GM12878 (cell line): ENCODE measurements at regions not wholly inside any gene's neighbourhood (a gene's known extent, or its start where the extent isn't known, plus 50 kb on each side); places are given as distances from the start of the nearest gene placed in this dataset.

Experiments
- ATAC-seq: fragments of 200-7000 bp; cut with Tn5 transposase; 3 replicates; pipeline ENCODE4 v1.9.1; 2020; ENCODE audit warnings: mild to moderate bottlenecking, moderate library complexity
- BruUV-seq: library from RNA; stranded (reverse); fragments of 400-500 nt; replicated peaks from 2 replicates; lab custom pipeline; 2021; lab: Mats Ljungman, UMichigan
- CTCF ChIA-PET: fragments of 300-600 bp; sonication (Branson Sonifier 250); formaldehyde crosslinking; extraction: SDS; loops from one replicate; lab custom pipeline; 2021; ENCODE audit warnings: inconsistent platforms; lab: Yijun Ruan, JAX
- POLR2A ChIA-PET: fragments of 350-600 bp; formaldehyde crosslinking; extraction: SDS; loops from one replicate; lab custom pipeline; 2021; ENCODE audit warnings: inconsistent platforms; lab: Charles Lee
- RAD21 ChIA-PET: fragments of 300-600 bp; sonication (Branson Sonifier 250); formaldehyde crosslinking; loops from one replicate; lab custom pipeline; 2023; ENCODE audit warnings: antibody characterized with exemption; ENCODE audit not compliant: unreplicated experiment; lab: Charles Lee
- SMC1A ChIA-PET: fragments of 300-600 bp; sonication (Branson Sonifier 250); formaldehyde crosslinking; loops from one replicate; lab custom pipeline; 2023; ENCODE audit not compliant: unreplicated experiment, uncharacterized antibody; lab: Charles Lee
- DNase-seq: peaks from one replicate; pipeline ENCODE4 v3.0.0-alpha.2; 2011; ENCODE audit warnings: low read depth, low spot score
- FAIRE-seq: peaks from 3 replicates; lab custom pipeline; 2011; peaks lifted over from hg19 to GRCh38; lab: Jason Lieb, UNC
- H2AFZ ChIP-seq: 2 replicates; pipeline ENCODE4 v1.6.0; 2011; ENCODE audit warnings: low read depth, low read length, control low read depth; ENCODE audit not compliant: control insufficient read depth
- H3K27ac ChIP-seq: 2 replicates; pipeline ENCODE4 v1.5.1; 2011; ENCODE audit warnings: control low read depth; ENCODE audit not compliant: control insufficient read depth, insufficient read depth
- H3K27me3 ChIP-seq, 2 experiments: replicated peaks in 1 of 2; 2 replicates each; pipeline versions ENCODE4 v1.6.0 to v1.6.1; 2011; ENCODE audit warnings: low read length in 1 of 2; ENCODE audit not compliant: control insufficient read depth in 2 of 2, insufficient read depth in 2 of 2
- H3K36me3 ChIP-seq, 2 experiments: 2 replicates each; pipeline ENCODE4 v1.5.1; 2011; ENCODE audit warnings: low read length in 1 of 2; ENCODE audit not compliant: control insufficient read depth in 2 of 2, insufficient read depth in 2 of 2
- H3K4me1 ChIP-seq: 2 replicates; pipeline ENCODE4 v1.6.1; 2011; ENCODE audit warnings: mild to moderate bottlenecking, low read length, moderate library complexity, mixed read lengths; ENCODE audit not compliant: control insufficient read depth, insufficient read depth
- H3K4me2 ChIP-seq: 2 replicates; pipeline ENCODE4 v1.6.0; 2011; ENCODE audit warnings: control low read depth; ENCODE audit not compliant: control insufficient read depth, insufficient read depth
- H3K4me3 ChIP-seq: fragments of 200-600 bp; sonication (generic); 2 replicates; pipeline ENCODE4 v1.5.1; 2016
- H3K79me2 ChIP-seq: 2 replicates; pipeline ENCODE4 v1.6.0; 2011; ENCODE audit warnings: low read length; ENCODE audit not compliant: control insufficient read depth, insufficient read depth
- H3K9ac ChIP-seq: 2 replicates; pipeline ENCODE4 v1.8.0; 2011; ENCODE audit warnings: low read length, control low read depth, mixed read lengths; ENCODE audit not compliant: control insufficient read depth, insufficient read depth
- H3K9me3 ChIP-seq: replicated peaks from 3 replicates; pipeline ENCODE4 v1.5.1; 2011; ENCODE audit warnings: mild to moderate bottlenecking, low read length; ENCODE audit not compliant: control insufficient read depth, insufficient read depth
- H4K20me1 ChIP-seq: 2 replicates; pipeline ENCODE4 v1.6.0; 2011; ENCODE audit not compliant: control insufficient read depth, insufficient read depth
- CEBPB ChIP-seq, 2 experiments: fragments of 150-350 bp in 1 of 2; IDR thresholded peaks; 2 replicates each; pipeline ENCODE4 v1.6.1; 2012 to 2014; ENCODE audit warnings: low read depth in 2 of 2, low read length in 2 of 2, borderline replicate concordance in 1 of 2, inconsistent platforms in 1 of 2
- CREB1 ChIP-seq: IDR thresholded peaks from 2 replicates; pipeline ENCODE4 v1.6.1; 2012; ENCODE audit warnings: low read depth, mild to moderate bottlenecking, inconsistent platforms
- EZH2 ChIP-seq: IDR thresholded peaks from 2 replicates; pipeline ENCODE4 v1.6.1; 2012; ENCODE audit warnings: low read depth, mild to moderate bottlenecking, control low read depth, inconsistent platforms, low read length, borderline replicate concordance; ENCODE audit not compliant: control insufficient read depth
- PAX8 ChIP-seq: fragments of 450-650 bp; IDR thresholded peaks from 2 replicates; pipeline ENCODE4 v1.6.1; 2017; ENCODE audit warnings: mild to moderate bottlenecking, moderate library complexity
- SMAD1 ChIP-seq: fragments of 450-650 bp; IDR thresholded peaks from 2 replicates; pipeline ENCODE4 v1.6.1; 2018; ENCODE audit warnings: mild to moderate bottlenecking, low read depth; ENCODE audit not compliant: partially characterized antibody
- SMAD5 ChIP-seq: IDR thresholded peaks from 2 replicates; pipeline ENCODE4 v1.6.1; 2016; ENCODE audit warnings: antibody characterized with exemption, low read depth
- SMC3 ChIP-seq: IDR thresholded peaks from 2 replicates; pipeline ENCODE4 v1.6.1; 2011; ENCODE audit warnings: low read length, improper control_type of control experiment, borderline replicate concordance
- SREBF1 ChIP-seq: IDR thresholded peaks from 2 replicates; pipeline ENCODE4 v1.6.1; 2012; ENCODE audit warnings: mild to moderate bottlenecking, low read length
- SUZ12 ChIP-seq: fragments of 200-600 bp; sonication (generic); IDR thresholded peaks from one replicate; pipeline ENCODE4 v1.6.1; 2018; ENCODE audit warnings: antibody characterized with exemption, mild to moderate bottlenecking; ENCODE audit not compliant: unreplicated experiment
- TAF1 ChIP-seq: IDR thresholded peaks from 2 replicates; pipeline ENCODE4 v1.6.1; 2011; ENCODE audit warnings: mild to moderate bottlenecking, low read depth, low read length, borderline replicate concordance
- TARDBP ChIP-seq: IDR thresholded peaks from 2 replicates; pipeline ENCODE4 v1.6.1; 2016; ENCODE audit warnings: borderline replicate concordance
- YY1 ChIP-seq: IDR thresholded peaks from 2 replicates; pipeline ENCODE4 v1.6.1; 2011; ENCODE audit warnings: low read depth, mild to moderate bottlenecking, low read length
- WGBS: methylation state at CpG from one replicate; pipeline ENCODE4 v1.1.6; 2016; ENCODE audit warnings: low lambda C conversion rate; ENCODE audit not compliant: insufficient replicate concordance, insufficient coverage; ENCODE audit errors: missing lambda C conversion rate; 5-methylcytosine and 5-hydroxymethylcytosine counted together
- in situ Hi-C: fragments of 300-500 bp; cut with MboI; formaldehyde crosslinking; loops from 9 replicates; pipeline ENCODE4 v1.14.3; 2018; ENCODE audit warnings: mixed read lengths
- intact Hi-C: fragments of 100-400 bp; cut with micrococcal nuclease; formaldehyde crosslinking; loops from one replicate; pipeline ENCODE4 v1.14.2; 2022; ENCODE audit not compliant: unreplicated experiment
- TF ChIP-seq, protein P1 (sequence below): IDR thresholded peaks from 2 replicates; pipeline ENCODE4 v1.6.1; 2012; ENCODE audit warnings: low read depth, low read length, improper control_type of control experiment
- TF ChIP-seq, protein P2 (sequence below): fragments of 450-650 bp; IDR thresholded peaks from 2 replicates; pipeline ENCODE4 v1.6.1; 2017; ENCODE audit warnings: borderline replicate concordance
- TF ChIP-seq, protein P3 (sequence below): fragments of 450-650 bp; IDR thresholded peaks from 2 replicates; pipeline ENCODE4 v1.6.1; 2017; ENCODE audit warnings: mild to moderate bottlenecking

DNA sequence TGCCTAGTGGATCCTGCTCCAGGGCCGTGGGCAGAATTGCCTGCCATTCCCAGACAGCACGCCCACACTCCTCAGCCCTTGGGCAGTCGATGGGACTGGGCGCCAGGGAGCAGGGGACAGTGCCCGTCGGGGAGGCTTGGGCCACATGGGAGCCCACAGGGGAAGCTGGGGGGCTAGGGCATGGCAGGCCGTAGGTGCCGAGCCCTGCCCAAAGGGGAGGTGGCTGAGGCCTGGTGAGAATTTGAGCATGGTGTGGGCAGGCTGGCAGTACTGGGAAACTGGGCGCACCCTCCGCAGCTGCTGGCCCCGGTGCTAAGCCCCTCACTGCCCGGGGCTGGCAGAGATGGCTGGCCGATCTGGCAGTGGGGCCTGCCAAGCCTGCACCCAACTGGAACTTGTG lies 1225.9 kb upstream of the EPHA6 start:
- POLR2A ChIA-PET = no interaction called here
- RAD21 ChIA-PET = no interaction called here
- SMC1A ChIA-PET = no interaction called here
- CTCF ChIA-PET = no interaction called here
- Histone ChIP-seq H3K4me3 (no peak overlapping the region), H2AFZ (no peak overlapping the region), H3K79me2 (no peaks in the 10 kb centered on the region), H3K27me3 (no peaks in the 10 kb centered on the region), H3K4me2 (no peak overlapping the region), H4K20me1 (no peaks in the 10 kb centered on the region), H3K27ac (no peak overlapping the region), H3K9ac (no peak overlapping the region), H3K4me1 (no peaks in the 10 kb centered on the region), H3K9me3 (no peaks in the 10 kb centered on the region; the same call in 2 of the 3 replicates), H3K36me3 (no peaks in the 10 kb centered on the region)
- FAIRE-seq (no peak), ATAC-seq (no peak), DNase-seq (no peak)
- no TSS peak for BruUV-seq
- 45% methylated on average over 13 of the region's 13 CpGs for WGBS
- in situ Hi-C loops = no loop called here
- no peak for TF ChIP-seq CREB1
- TF ChIP-seq SUZ12 = no peak
- TF ChIP-seq CEBPB (IDR thresholded peaks at IDR 0.05; ENCODE audit: borderline replicate concordance in 1 of 2, low read depth in 2 of 2, low read length in 2 of 2) = no peak
- TF ChIP-seq TARDBP = no peak
- TF ChIP-seq TAF1 = no peak
- TF ChIP-seq SMC3 = no peak
- no peak for TF ChIP-seq SREBF1
- TF ChIP-seq EZH2 = no peak
- intact Hi-C loops = no loop called here

DNA sequence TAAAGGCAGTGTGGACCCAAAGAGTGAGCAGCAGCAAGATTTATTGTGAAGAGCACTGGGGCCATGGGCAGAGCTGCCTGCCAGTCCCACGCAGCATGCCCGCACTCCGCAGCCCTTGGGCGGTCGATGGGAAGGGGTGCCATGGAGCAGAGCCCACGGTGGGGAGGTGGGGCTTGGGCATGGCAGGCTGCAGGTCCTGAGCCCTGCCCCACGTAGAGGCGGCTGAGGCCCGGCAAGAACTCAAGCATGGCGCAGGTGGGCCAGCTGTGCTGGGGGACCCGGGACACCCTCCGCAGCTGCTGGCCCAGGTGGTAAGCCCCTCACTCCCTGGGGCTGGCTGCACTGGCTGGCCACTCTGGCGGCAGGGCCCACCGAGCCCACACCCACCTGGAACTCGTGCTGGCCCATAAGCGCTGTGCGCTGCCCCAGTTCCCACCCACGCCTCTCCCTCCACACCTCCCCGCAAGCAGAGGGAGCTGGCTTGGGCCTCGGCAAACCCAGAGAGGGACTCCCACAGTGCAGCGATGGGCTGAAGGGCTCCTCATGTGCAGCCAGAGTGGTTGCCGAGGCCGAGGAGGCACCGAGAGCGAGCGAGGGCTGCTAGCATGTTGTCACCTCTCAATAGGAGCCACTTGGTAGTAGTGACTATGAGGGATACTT lies 1218.8 kb upstream of the EPHA6 start:
- no peaks in the 10 kb centered on the region for H4K20me1 ChIP-seq
- in situ Hi-C loops (no loop called here), intact Hi-C loops (no loop called here)
- H3K27me3 ChIP-seq = no peaks in the 10 kb centered on the region
- H3K4me1 ChIP-seq = no peaks in the 10 kb centered on the region
- H3K4me2 ChIP-seq = no peak overlapping the region
- H3K79me2 ChIP-seq = no peaks in the 10 kb centered on the region
- DNase-seq (no peak), ATAC-seq (no peak), FAIRE-seq (no peak)
- no peak overlapping the region for H3K27ac ChIP-seq
- no peak overlapping the region for H3K4me3 ChIP-seq
- no peaks in the 10 kb centered on the region for H3K36me3 ChIP-seq
- no peaks in the 10 kb centered on the region; the same call in 2 of the 3 replicates for H3K9me3 ChIP-seq
- ChIA-PET SMC1A (no interaction called here), RAD21 (no interaction called here), POLR2A (no interaction called here), CTCF (no interaction called here)
- H3K9ac ChIP-seq = no peak overlapping the region
- H2AFZ ChIP-seq = no peak overlapping the region
- BruUV-seq = no TSS peak
- 64% methylated on average over 26 of the region's 26 CpGs for WGBS
- TF ChIP-seq, protein P1, sequence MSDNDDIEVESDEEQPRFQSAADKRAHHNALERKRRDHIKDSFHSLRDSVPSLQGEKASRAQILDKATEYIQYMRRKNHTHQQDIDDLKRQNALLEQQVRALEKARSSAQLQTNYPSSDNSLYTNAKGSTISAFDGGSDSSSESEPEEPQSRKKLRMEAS = no peak
- TF ChIP-seq SMAD5 (no peak), PAX8 (no peak), YY1 (no peak), SMAD1 (no peak)
- TF ChIP-seq, protein P2, sequence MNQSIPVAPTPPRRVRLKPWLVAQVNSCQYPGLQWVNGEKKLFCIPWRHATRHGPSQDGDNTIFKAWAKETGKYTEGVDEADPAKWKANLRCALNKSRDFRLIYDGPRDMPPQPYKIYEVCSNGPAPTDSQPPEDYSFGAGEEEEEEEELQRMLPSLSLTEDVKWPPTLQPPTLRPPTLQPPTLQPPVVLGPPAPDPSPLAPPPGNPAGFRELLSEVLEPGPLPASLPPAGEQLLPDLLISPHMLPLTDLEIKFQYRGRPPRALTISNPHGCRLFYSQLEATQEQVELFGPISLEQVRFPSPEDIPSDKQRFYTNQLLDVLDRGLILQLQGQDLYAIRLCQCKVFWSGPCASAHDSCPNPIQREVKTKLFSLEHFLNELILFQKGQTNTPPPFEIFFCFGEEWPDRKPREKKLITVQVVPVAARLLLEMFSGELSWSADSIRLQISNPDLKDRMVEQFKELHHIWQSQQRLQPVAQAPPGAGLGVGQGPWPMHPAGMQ = no peak
- TF ChIP-seq, protein P3, sequence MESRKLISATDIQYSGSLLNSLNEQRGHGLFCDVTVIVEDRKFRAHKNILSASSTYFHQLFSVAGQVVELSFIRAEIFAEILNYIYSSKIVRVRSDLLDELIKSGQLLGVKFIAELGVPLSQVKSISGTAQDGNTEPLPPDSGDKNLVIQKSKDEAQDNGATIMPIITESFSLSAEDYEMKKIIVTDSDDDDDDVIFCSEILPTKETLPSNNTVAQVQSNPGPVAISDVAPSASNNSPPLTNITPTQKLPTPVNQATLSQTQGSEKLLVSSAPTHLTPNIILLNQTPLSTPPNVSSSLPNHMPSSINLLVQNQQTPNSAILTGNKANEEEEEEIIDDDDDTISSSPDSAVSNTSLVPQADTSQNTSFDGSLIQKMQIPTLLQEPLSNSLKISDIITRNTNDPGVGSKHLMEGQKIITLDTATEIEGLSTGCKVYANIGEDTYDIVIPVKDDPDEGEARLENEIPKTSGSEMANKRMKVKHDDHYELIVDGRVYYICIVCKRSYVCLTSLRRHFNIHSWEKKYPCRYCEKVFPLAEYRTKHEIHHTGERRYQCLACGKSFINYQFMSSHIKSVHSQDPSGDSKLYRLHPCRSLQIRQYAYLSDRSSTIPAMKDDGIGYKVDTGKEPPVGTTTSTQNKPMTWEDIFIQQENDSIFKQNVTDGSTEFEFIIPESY = no peak
